ENCODE measurements at regions not wholly inside any gene's neighbourhood (a gene's known extent, or its start where the extent isn't known, plus 50 kb on each side); places are given as distances from the start of the nearest gene placed in this dataset.

DNA sequence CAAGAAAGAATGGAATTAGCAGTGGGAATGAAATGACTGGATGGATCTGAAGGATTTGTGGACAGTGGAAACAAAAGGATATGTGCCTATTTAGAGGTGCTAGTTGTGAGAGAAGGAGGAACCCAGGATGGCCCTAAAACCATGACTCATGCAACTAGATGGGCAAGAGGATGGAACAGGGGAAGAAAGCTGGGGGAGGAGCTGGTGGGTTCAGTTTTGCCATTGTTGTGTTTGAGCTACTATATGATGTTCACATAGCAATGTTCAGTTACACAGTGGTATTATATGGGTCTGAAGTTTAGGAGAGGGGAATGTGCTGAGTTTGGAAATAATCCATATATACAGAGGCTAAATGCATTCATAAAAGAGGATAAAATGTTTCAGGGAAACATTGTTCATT is 125.7 kb upstream of the SSTR4 start:
- Histone ChIP-seq H3K4me1 (ENCODE audit: control insufficient read depth in 4 of 4, insufficient read depth in 4 of 4, low read length in 3 of 4) (no peaks in the 10 kb centered on the region), H3K36me3 (ENCODE audit: control insufficient read depth in 4 of 4, insufficient read depth in 3 of 4, low read depth in 1 of 4, low read length in 3 of 4) (no peaks in the 10 kb centered on the region), H3K9me3 (ENCODE audit: control insufficient read depth in 4 of 4, low read length in 3 of 4) (no peaks in the 10 kb centered on the region), H3K4me3 (ENCODE audit: low read depth in 1 of 3, low read length in 3 of 3) (no peak overlapping the region), H3K27me3 (ENCODE audit: control insufficient read depth in 4 of 4, insufficient read depth in 4 of 4, low read length in 3 of 4) (peaks cover 0 to 5% (median 1%) of the 10 kb centered on the region in 4 donors), H3K9ac (ENCODE audit: low read depth in 1 of 2, low read length in 2 of 2) (no peak overlapping the region), H3K27ac (ENCODE audit: low read depth in 1 of 2, low read length in 2 of 2) (no peak overlapping the region)
- TF ChIP-seq REST (IDR thresholded peaks at IDR 0.05) = no peak
- no peak for DNase-seq (ENCODE audit: low spot score)

DNA sequence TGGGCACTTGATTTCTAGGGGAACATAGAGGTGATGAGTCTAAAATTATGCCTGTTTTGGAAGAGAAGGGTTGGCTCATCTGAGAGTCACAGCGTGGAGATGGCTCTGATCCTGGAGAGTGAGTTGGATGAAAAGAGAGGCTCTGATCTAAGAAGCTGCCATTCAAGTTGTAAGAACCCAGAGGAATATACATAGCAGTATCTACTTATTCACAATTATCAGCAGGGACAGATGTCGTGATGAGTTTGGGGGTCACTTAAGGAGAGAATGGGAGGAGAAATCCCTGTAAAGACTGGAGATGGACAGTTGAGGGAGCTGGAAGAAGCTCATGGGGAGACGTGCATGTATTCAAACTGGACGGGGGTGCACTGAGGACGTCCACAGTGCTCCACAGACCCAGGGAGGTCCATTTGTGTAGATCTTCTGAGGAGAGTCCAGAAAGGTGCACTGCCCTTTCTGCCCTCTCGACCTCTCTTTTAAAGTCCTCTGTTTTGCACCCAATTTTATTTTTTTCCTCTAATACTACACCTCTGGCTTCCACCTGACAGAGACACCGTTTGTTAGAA is 124.7 kb upstream of the SSTR4 start:
- H3K27me3 ChIP-seq (ENCODE audit: control insufficient read depth in 4 of 4, insufficient read depth in 4 of 4, low read length in 3 of 4) = peaks cover 0 to 5% (median 1%) of the 10 kb centered on the region in 4 donors
- no peak overlapping the region for H3K9ac ChIP-seq (ENCODE audit: low read depth in 1 of 2, low read length in 2 of 2)
- H3K36me3 ChIP-seq (ENCODE audit: control insufficient read depth in 4 of 4, insufficient read depth in 3 of 4, low read depth in 1 of 4, low read length in 3 of 4) = no peaks in the 10 kb centered on the region
- no peak for DNase-seq (ENCODE audit: low spot score)
- H3K4me1 ChIP-seq (ENCODE audit: control insufficient read depth in 4 of 4, insufficient read depth in 4 of 4, low read length in 3 of 4) = no peaks in the 10 kb centered on the region
- no peak overlapping the region for H3K27ac ChIP-seq (ENCODE audit: low read depth in 1 of 2, low read length in 2 of 2)
- no peak overlapping the region for H3K4me3 ChIP-seq (ENCODE audit: low read depth in 1 of 3, low read length in 3 of 3)
- WGBS = 57% methylated on average over 7 of the region's 7 CpGs
- TF ChIP-seq RAD21 (IDR thresholded peaks at IDR 0.05) = no peak
- no peak for TF ChIP-seq REST (IDR thresholded peaks at IDR 0.05)
- TF ChIP-seq, protein P1, sequence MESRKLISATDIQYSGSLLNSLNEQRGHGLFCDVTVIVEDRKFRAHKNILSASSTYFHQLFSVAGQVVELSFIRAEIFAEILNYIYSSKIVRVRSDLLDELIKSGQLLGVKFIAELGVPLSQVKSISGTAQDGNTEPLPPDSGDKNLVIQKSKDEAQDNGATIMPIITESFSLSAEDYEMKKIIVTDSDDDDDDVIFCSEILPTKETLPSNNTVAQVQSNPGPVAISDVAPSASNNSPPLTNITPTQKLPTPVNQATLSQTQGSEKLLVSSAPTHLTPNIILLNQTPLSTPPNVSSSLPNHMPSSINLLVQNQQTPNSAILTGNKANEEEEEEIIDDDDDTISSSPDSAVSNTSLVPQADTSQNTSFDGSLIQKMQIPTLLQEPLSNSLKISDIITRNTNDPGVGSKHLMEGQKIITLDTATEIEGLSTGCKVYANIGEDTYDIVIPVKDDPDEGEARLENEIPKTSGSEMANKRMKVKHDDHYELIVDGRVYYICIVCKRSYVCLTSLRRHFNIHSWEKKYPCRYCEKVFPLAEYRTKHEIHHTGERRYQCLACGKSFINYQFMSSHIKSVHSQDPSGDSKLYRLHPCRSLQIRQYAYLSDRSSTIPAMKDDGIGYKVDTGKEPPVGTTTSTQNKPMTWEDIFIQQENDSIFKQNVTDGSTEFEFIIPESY (IDR thresholded peaks at IDR 0.05) = no peak
- no peak for TF ChIP-seq EGR1 (IDR thresholded peaks at IDR 0.05; ENCODE audit: low read depth in 2 of 2)
- TF ChIP-seq YY1 (IDR thresholded peaks at IDR 0.05) = no peak
- H3K9me3 ChIP-seq (ENCODE audit: control insufficient read depth in 4 of 4, low read length in 3 of 4) = no peaks in the 10 kb centered on the region

DNA sequence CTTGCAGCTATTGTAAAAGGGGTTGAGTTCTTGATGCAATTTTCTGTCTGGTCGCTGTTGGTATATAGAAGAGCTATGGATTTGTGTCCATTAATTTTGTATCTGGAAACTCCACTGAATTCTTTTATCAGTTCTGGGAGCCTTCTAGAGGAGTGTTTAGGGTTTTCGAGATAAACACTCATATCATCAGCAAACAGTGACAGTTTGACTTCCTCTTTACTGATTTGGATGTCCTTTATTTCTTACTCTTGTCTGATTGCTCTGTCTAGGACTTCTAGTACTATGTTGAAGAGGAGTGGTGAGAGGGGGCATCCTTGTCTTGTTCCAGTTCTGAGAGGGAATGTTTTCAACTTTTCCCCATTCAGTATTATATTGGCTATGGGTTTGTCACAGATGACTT is 120.8 kb upstream of the SSTR4 start:
- H3K4me1 ChIP-seq (ENCODE audit: control insufficient read depth in 4 of 4, insufficient read depth in 4 of 4, low read length in 3 of 4) = no peaks in the 10 kb centered on the region
- DNase-seq (ENCODE audit: low spot score) = no peak

More for the DNA sequence above, 120.8 kb upstream of the SSTR4 start:
- TF ChIP-seq RXRA (IDR thresholded peaks at IDR 0.05) (no peak), SP1 (IDR thresholded peaks at IDR 0.05) (no peak), REST (IDR thresholded peaks at IDR 0.05) (no peak), EGR1 (IDR thresholded peaks at IDR 0.05; ENCODE audit: low read depth in 2 of 2) (no peak)
- WGBS = 58% methylated on average over 2 of the region's 2 CpGs
- Histone ChIP-seq H3K36me3 (ENCODE audit: control insufficient read depth in 4 of 4, insufficient read depth in 3 of 4, low read depth in 1 of 4, low read length in 3 of 4) (no peaks in the 10 kb centered on the region), H3K9me3 (ENCODE audit: control insufficient read depth in 4 of 4, low read length in 3 of 4) (peaks cover 0 to 4% (median 0%) of the 10 kb centered on the region in 4 donors), H3K27me3 (ENCODE audit: control insufficient read depth in 4 of 4, insufficient read depth in 4 of 4, low read length in 3 of 4) (no peaks in the 10 kb centered on the region), H3K27ac (ENCODE audit: low read depth in 1 of 2, low read length in 2 of 2) (no peak overlapping the region), H3K9ac (ENCODE audit: low read depth in 1 of 2, low read length in 2 of 2) (no peak overlapping the region), H3K4me3 (ENCODE audit: low read depth in 1 of 3, low read length in 3 of 3) (no peak overlapping the region)
